GM12872 (cell line): ENCODE measurements at regions not wholly inside any gene's neighbourhood (a gene's known extent, or its start where the extent isn't known, plus 50 kb on each side); places are given as distances from the start of the nearest gene placed in this dataset.

Experiments
- CTCF ChIP-seq: IDR thresholded peaks from 3 replicates; pipeline ENCODE4 v1.5.1; 2011; ENCODE audit warnings: low read depth, mild to moderate bottlenecking, low read length, moderate library complexity; ENCODE audit not compliant: insufficient read depth

GRCh38 chr14:85474431-85474830 is 55.5 kb upstream of the FLRT2 start:
- no peak for TF ChIP-seq CTCF

DNA sequence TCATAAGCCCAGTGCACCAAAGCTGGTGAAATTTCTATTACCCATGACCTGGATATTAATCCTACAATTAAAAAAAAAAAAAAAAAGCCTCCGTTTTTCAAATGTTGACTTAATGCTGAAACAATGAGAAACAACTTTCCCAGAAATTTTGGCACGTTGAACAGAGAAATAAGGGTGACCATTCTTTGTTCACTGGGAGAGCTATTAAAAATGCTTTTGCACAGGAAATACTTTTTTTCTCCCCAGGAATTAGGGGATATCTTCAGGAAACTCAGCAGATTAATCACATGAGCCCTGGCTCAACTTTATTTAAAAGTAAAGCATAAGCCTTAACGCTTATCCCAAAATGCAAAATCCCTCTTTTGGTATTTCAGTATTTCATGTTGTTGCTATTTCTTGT is 54.8 kb upstream of the FLRT2 start:
- no peak for TF ChIP-seq CTCF

GRCh38 chr14:85479306-85479705 is 50.6 kb upstream of the FLRT2 start:
- TF ChIP-seq CTCF, result no peak

DNA sequence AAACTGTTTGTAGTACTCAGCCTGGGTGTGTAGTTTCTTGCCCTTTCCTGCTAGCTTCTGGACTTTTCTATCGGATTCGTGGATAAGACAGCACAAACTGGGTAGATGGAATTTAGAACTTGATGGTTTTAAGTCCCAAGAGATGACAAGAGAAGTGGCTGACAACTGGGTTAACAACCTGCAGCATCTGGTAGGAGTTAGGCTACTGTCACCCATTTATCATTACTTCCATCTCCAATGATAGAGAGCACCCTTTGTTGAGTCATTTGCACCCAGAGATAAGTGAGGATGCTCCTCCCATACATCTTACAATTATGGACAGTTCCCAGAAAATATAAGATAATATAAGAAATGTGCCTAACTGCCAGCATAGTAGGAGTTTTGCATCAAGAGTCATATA is 50.2 kb upstream of the FLRT2 start:
- TF ChIP-seq CTCF, result no peak
